NCI-H1048 (cell line): ENCODE measurements at regions not wholly inside any gene's neighbourhood (a gene's known extent, or its start where the extent isn't known, plus 50 kb on each side); places are given as distances from the start of the nearest gene placed in this dataset.

Experiments used
- DNase-seq: peaks from one replicate; lab custom pipeline; 2025; lab: John Stamatoyannopoulos, UW

GRCh38 chr3:28738425-28738824 lies 389.8 kb upstream of the AZI2 start:
- no peak for DNase-seq

- no peak for DNase-seq
Measured at GRCh38 chr3:28739647-28740046, 391.0 kb upstream of the AZI2 start.

- DNase-seq = no peak
Measured at GRCh38 chr3:28743271-28743670, 394.6 kb upstream of the AZI2 start.

- DNase-seq = no peak
Measured at GRCh38 chr3:28743831-28744230, 395.2 kb upstream of the AZI2 start.

- DNase-seq = no peak
Measured at GRCh38 chr3:28745436-28745835, 396.8 kb upstream of the AZI2 start.

GRCh38 chr3:28745916-28746617 lies 397.4 kb upstream of the AZI2 start:
- no peak for DNase-seq

- no peak for DNase-seq
Measured at GRCh38 chr3:28746990-28747389, 398.4 kb upstream of the AZI2 start.

GRCh38 chr3:28751864-28752263 lies 403.2 kb upstream of the AZI2 start:
- no peak for DNase-seq

- no peak for DNase-seq
Measured at GRCh38 chr3:28752290-28752689, 403.7 kb upstream of the AZI2 start.

- DNase-seq = no peak
Measured at GRCh38 chr3:28756056-28756455, 407.4 kb upstream of the AZI2 start.

- no peak for DNase-seq
Measured at GRCh38 chr3:28758115-28758514, 409.5 kb upstream of the AZI2 start.

- DNase-seq = no peak
Measured at GRCh38 chr3:28761375-28761774, 412.8 kb upstream of the AZI2 start.

GRCh38 chr3:28765194-28765593 lies 416.6 kb upstream of the AZI2 start:
- no peak for DNase-seq

- no peak for DNase-seq
Measured at GRCh38 chr3:28768439-28768838, 419.8 kb upstream of the AZI2 start.

- no peak for DNase-seq
Measured at GRCh38 chr3:28777806-28778475, 429.3 kb upstream of the AZI2 start.

- DNase-seq = no peak
Measured at GRCh38 chr3:28780480-28780879, 431.9 kb upstream of the AZI2 start.

GRCh38 chr3:28781053-28781452 lies 432.4 kb upstream of the AZI2 start:
- no peak for DNase-seq

GRCh38 chr3:28786446-28786845 lies 437.8 kb upstream of the AZI2 start:
- no peak for DNase-seq

- DNase-seq = no peak
Measured at GRCh38 chr3:28788571-28788970, 439.9 kb upstream of the AZI2 start.

- no peak for DNase-seq
Measured at GRCh38 chr3:28791713-28792255, 443.2 kb upstream of the AZI2 start.

GRCh38 chr3:28792604-28793003 lies 444.0 kb upstream of the AZI2 start:
- no peak for DNase-seq

GRCh38 chr3:28799084-28799483 lies 450.5 kb upstream of the AZI2 start:
- no peak for DNase-seq

- no peak for DNase-seq
Measured at GRCh38 chr3:28800203-28800602, 451.6 kb upstream of the AZI2 start.

- DNase-seq = no peak
Measured at GRCh38 chr3:28808068-28808467, 459.4 kb upstream of the AZI2 start.
